HG02610 (cell line): ENCODE measurements at regions not wholly inside any gene's neighbourhood (a gene's known extent, or its start where the extent isn't known, plus 50 kb on each side); places are given as distances from the start of the nearest gene placed in this dataset.

Experiments
- ATAC-seq: cut with Tn5 transposase; IDR thresholded peaks from one replicate; pipeline ENCODE4 v1.9.1; 2021; ENCODE audit warnings: mild to moderate bottlenecking, moderate library complexity; ENCODE audit not compliant: unreplicated experiment

- ATAC-seq = no peak
Measured at GRCh38 chr5:133905424-133905823, 63.0 kb downstream of the C5orf15 start.

GRCh38 chr5:133904641-133905040 lies 63.8 kb downstream of the C5orf15 start:
- no peak for ATAC-seq

- ATAC-seq = no peak
Measured at GRCh38 chr5:133902511-133903118, 65.8 kb downstream of the C5orf15 start.

GRCh38 chr5:133900534-133901270 lies 67.7 kb downstream of the C5orf15 start:
- ATAC-seq = no peak

- ATAC-seq = no peak
Measured at GRCh38 chr5:133899506-133899905, 68.9 kb downstream of the C5orf15 start.

GRCh38 chr5:133898440-133898839 lies 70.0 kb downstream of the C5orf15 start:
- ATAC-seq = no peak

- no peak for ATAC-seq
Measured at GRCh38 chr5:133897431-133897830, 71.0 kb downstream of the C5orf15 start.

- no peak for ATAC-seq
Measured at GRCh38 chr5:133896873-133897272, 71.6 kb downstream of the C5orf15 start.

- ATAC-seq = no peak
Measured at GRCh38 chr5:133895979-133896845, 72.2 kb downstream of the C5orf15 start.

GRCh38 chr5:133894143-133894542 lies 74.3 kb downstream of the C5orf15 start:
- no peak for ATAC-seq

- no peak for ATAC-seq
Measured at GRCh38 chr5:133892774-133893173, 75.7 kb downstream of the C5orf15 start.

- no peak for ATAC-seq
Measured at GRCh38 chr5:133892306-133892705, 76.1 kb downstream of the C5orf15 start.

- ATAC-seq = no peak
Measured at GRCh38 chr5:133891390-133891789, 77.0 kb downstream of the C5orf15 start.

GRCh38 chr5:133890776-133891280 lies 77.6 kb downstream of the C5orf15 start:
- no peak for ATAC-seq

GRCh38 chr5:133890314-133890713 lies 78.1 kb downstream of the C5orf15 start:
- no peak for ATAC-seq

- ATAC-seq = no peak
Measured at GRCh38 chr5:133889271-133889905, 79.0 kb downstream of the C5orf15 start.

GRCh38 chr5:133888625-133888991 lies 79.8 kb downstream of the C5orf15 start:
- ATAC-seq = no peak

GRCh38 chr5:133885566-133885965 lies 82.9 kb downstream of the C5orf15 start:
- no peak for ATAC-seq

- no peak for ATAC-seq
Measured at GRCh38 chr5:133884569-133885311, 83.7 kb downstream of the C5orf15 start.

- no peak for ATAC-seq
Measured at GRCh38 chr5:133883916-133884315, 84.5 kb downstream of the C5orf15 start.
